ENCODE measurements at regions not wholly inside any gene's neighbourhood (a gene's known extent, or its start where the extent isn't known, plus 50 kb on each side); places are given as distances from the start of the nearest gene placed in this dataset.

- H3K4me3 ChIP-seq (ENCODE audit: low read length) = no peak overlapping the region
Observed at GRCh38 chr12:87802721-87803011, 226.5 kb downstream of the C12orf50 start.

GRCh38 chr12:87801860-87802720 lies 227.1 kb downstream of the C12orf50 start:
- no peak overlapping the region for H3K4me3 ChIP-seq (ENCODE audit: low read length)
- DNase-seq (ENCODE audit: low read depth, low spot score) = no peak

More at GRCh38 chr12:87802721-87803011, 226.5 kb downstream of the C12orf50 start:
- DNase-seq (ENCODE audit: low read depth, low spot score) = no peak

GRCh38 chr12:87796961-87797516 lies 232.2 kb downstream of the C12orf50 start:
- DNase-seq (ENCODE audit: low read depth, low spot score) = no peak
- H3K4me3 ChIP-seq (ENCODE audit: low read length) = no peak overlapping the region

- no peak overlapping the region for H3K4me3 ChIP-seq (ENCODE audit: low read length)
- no peak for DNase-seq (ENCODE audit: low read depth, low spot score)
Observed at GRCh38 chr12:87795555-87795954, 233.6 kb downstream of the C12orf50 start.

- H3K4me3 ChIP-seq (ENCODE audit: low read length) = no peak overlapping the region
- DNase-seq (ENCODE audit: low read depth, low spot score) = no peak
Observed at GRCh38 chr12:87794854-87795253, 234.3 kb downstream of the C12orf50 start.

GRCh38 chr12:87793131-87793530 lies 236.1 kb downstream of the C12orf50 start:
- no peak overlapping the region for H3K4me3 ChIP-seq (ENCODE audit: low read length)
- DNase-seq (ENCODE audit: low read depth, low spot score) = no peak

- DNase-seq (ENCODE audit: low read depth, low spot score) = no peak
- no peak overlapping the region for H3K4me3 ChIP-seq (ENCODE audit: low read length)
Observed at GRCh38 chr12:87784350-87784749, 244.9 kb downstream of the C12orf50 start.

- no peak overlapping the region for H3K4me3 ChIP-seq (ENCODE audit: low read length)
- no peak for DNase-seq (ENCODE audit: low read depth, low spot score)
Observed at GRCh38 chr12:87783467-87783866, 245.7 kb downstream of the C12orf50 start.

GRCh38 chr12:87782838-87783237 lies 246.4 kb downstream of the C12orf50 start:
- no peak for DNase-seq (ENCODE audit: low read depth, low spot score)
- H3K4me3 ChIP-seq (ENCODE audit: low read length) = no peak overlapping the region

GRCh38 chr12:87779858-87780498 lies 249.2 kb downstream of the C12orf50 start:
- no peak for DNase-seq (ENCODE audit: low read depth, low spot score)
- H3K4me3 ChIP-seq (ENCODE audit: low read length) = no peak overlapping the region

GRCh38 chr12:87779016-87779415 lies 250.2 kb downstream of the C12orf50 start:
- no peak for DNase-seq (ENCODE audit: low read depth, low spot score)
- no peak overlapping the region for H3K4me3 ChIP-seq (ENCODE audit: low read length)

GRCh38 chr12:87778065-87778464 lies 251.1 kb downstream of the C12orf50 start:
- no peak overlapping the region for H3K4me3 ChIP-seq (ENCODE audit: low read length)
- DNase-seq (ENCODE audit: low read depth, low spot score) = no peak

GRCh38 chr12:87775784-87776183 lies 253.4 kb downstream of the C12orf50 start:
- H3K4me3 ChIP-seq (ENCODE audit: low read length) = no peak overlapping the region
- DNase-seq (ENCODE audit: low read depth, low spot score) = no peak

GRCh38 chr12:87775051-87775450 lies 254.2 kb downstream of the C12orf50 start:
- no peak overlapping the region for H3K4me3 ChIP-seq (ENCODE audit: low read length)
- no peak for DNase-seq (ENCODE audit: low read depth, low spot score)

GRCh38 chr12:87772401-87772800 lies 256.8 kb downstream of the C12orf50 start:
- no peak for DNase-seq (ENCODE audit: low read depth, low spot score)
- H3K4me3 ChIP-seq (ENCODE audit: low read length) = no peak overlapping the region

GRCh38 chr12:87768501-87769287 lies 260.5 kb downstream of the C12orf50 start:
- no peak for DNase-seq (ENCODE audit: low read depth, low spot score)
- no peak overlapping the region for H3K4me3 ChIP-seq (ENCODE audit: low read length)

GRCh38 chr12:87766044-87766443 lies 263.2 kb downstream of the C12orf50 start:
- no peak for DNase-seq (ENCODE audit: low read depth, low spot score)
- no peak overlapping the region for H3K4me3 ChIP-seq (ENCODE audit: low read length)

GRCh38 chr12:87760943-87761342 lies 268.3 kb downstream of the C12orf50 start:
- DNase-seq (ENCODE audit: low read depth, low spot score) = no peak
- no peak overlapping the region for H3K4me3 ChIP-seq (ENCODE audit: low read length)

GRCh38 chr12:87758271-87758670 lies 270.9 kb downstream of the C12orf50 start:
- no peak for DNase-seq (ENCODE audit: low read depth, low spot score)
- no peak overlapping the region for H3K4me3 ChIP-seq (ENCODE audit: low read length)

GRCh38 chr12:87756721-87757120 lies 272.5 kb downstream of the C12orf50 start:
- DNase-seq (ENCODE audit: low read depth, low spot score) = no peak
- no peak overlapping the region for H3K4me3 ChIP-seq (ENCODE audit: low read length)

All from Jurkat, Clone E6-1 (cell line).